SH-SY5Y (cell line): ENCODE measurements at regions not wholly inside any gene's neighbourhood (a gene's known extent, or its start where the extent isn't known, plus 50 kb on each side); places are given as distances from the start of the nearest gene placed in this dataset.

Experiments
- GATA2 ChIP-seq: IDR thresholded peaks from 2 replicates; pipeline ENCODE4 v1.6.1; 2011; ENCODE audit warnings: mild to moderate bottlenecking, low read depth, low read length
- GATA3 ChIP-seq: IDR thresholded peaks from 2 replicates; pipeline ENCODE4 v1.6.1; 2011; ENCODE audit warnings: low read depth, mild to moderate bottlenecking, low read length, moderate library complexity

DNA sequence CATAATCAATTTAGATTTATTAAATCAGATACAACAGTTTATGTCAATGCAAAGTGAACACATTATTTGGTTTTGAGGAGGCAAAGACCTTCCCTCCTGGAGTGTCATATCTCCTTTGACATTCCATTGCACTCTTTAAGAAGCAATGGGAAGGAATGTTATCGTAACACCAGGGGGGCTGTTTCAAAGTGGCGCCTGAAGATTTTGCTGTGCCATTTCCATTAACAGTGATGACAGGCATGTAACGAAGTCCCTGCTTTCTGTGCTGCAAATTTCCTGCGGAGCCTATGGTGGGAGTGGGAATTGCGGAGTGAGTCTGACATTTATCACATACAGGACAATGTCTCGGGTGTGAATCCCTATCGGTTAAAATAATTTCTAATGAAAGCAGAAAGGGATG lies 499.6 kb upstream of the RAB6C start:
- TF ChIP-seq GATA3: no peak
- no peak for TF ChIP-seq GATA2

DNA sequence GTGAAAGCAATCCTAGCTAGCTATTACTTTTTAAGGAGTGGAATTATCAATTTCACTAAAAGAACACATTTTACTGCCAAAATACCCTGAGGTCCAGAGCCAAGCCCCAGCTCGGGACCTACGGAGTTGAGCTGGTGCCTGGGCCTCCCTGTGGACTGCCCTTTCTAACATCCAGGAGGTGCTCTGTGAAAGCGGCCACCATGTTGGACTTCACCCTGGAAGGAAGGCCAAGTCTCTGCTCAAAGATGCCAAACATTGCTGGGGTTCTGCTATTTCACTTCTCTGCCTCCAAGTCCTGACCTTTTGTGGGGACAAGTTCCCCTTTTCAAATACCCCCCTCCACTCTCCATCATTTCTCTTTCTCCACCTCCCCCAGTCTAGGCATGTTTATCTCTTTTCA lies 498.7 kb upstream of the RAB6C start:
- TF ChIP-seq GATA2: no peak
- TF ChIP-seq GATA3: no peak

DNA sequence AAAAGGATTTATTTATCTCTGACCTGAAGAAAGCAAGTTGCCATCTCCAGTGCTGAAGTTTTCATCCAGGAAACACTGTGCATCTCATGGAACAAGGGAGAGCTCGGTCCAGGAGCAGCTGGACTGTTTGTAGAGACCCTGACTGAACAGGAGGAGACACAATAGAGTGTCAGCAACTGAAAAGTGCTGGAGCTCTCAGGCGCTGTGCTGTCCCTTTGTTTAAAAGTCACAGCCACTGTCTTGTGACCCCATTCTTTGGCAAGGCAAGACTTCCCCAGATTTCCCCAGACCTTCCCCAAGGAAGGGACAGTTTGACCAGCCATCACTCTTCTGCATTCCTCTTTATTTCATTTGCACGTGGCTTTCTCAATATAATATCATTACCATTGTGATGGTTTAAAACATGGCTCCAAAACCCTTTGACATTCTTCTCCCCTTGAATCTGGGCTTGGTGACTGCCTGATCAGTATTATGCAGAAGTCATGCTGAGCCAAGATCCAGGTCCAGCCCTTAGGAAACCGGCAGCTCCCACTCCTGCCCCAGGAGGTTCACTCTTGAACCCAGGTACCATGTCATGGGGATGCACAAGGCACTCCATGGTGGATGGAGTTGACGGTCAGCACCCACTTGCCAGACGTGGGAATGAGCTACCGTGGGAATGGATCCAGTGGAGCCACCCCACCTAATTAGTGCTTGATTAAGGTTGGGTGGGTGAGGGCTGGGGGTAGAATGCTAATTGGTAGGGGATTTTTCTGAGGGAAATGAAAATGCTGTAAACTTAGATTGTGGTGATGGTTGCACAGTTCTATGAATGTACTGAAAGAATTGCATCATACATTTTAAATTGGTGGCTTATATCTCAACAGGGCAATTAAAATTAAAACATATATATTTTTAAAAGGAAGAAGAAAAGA lies 497.9 kb upstream of the RAB6C start:
- TF ChIP-seq GATA3 (no peak), GATA2 (no peak)

DNA sequence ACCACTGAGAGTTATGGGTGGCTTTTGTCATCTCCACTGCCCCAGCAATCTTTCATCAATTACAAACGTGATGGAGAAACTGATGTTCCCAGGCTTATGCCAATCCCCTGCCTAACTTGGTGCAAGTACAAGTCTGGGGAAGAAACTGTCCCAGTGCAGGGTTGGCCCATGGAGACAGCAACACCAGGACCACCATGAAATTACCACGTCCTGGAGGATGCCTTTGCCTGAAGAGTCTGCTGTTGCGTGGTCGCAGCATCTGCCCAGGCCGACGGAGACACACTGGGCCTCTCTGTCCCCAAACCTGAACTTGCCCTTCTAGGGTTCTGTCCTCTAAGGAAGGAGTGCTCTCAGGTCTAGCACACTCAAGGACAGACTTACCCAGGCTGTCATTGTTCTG lies 496.8 kb upstream of the RAB6C start:
- TF ChIP-seq GATA2: no peak
- TF ChIP-seq GATA3: no peak

DNA sequence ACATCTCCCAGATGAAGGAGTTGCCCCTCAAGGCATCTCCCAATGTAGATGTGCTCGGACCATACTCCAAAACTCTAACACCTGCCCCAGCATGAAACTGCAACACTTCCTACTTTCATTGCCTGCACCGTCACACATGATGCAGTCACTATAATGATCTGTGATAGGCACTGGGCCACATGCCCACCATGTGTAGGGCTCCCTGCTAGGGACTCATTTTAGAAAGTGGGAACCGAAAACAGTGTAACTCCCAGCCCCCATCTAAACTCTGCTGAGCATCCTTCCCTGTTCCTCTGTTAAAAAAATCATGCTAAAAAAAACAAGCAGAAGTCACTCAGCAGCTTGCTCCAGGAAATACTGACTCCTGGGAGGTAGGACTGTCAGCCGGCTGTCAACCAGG lies 496.1 kb upstream of the RAB6C start:
- TF ChIP-seq GATA3 (no peak), GATA2 (no peak)

DNA sequence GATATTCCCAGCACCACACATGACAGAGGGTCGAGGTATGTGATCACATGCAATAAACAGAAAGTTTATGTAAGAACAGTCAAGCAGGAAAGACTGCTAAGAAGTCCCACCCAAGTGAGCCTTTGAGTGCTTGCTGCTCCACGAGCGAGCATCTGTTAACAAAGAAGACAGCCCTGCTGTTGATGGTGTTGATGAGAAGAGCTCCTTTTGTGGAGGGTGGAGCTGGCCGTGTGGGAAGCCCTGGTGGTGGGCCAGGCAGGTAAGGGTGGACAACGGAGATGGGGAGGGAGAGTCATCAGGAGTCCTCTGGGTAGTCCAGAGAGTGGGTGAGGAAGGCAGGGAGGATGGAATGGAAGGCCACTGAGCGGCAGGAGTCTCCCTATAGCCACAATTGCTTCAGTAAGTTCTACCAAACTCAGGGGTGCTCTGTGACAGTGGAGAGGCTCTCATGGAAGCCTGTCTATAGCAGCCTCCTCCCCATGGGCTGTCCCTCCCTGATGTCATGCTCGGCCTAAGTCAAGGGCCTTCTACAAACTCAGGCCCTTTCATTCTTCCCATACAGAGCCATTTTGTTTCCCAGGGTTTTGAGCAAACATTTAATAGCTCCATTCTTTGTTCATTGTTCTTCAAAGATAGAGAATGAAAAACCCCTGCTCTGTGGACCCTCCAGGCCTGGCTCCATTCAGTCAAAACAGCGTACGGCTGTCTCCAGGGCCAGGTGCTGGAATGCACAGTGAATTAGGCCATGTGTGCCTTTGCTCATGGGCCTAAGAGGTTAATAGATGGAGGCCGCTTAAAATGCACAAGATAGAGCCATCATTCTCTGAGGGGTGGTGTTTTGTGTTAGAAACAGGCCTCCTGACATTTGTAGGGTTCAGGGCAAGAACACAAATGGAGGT lies 494.2 kb upstream of the RAB6C start:
- no peak for TF ChIP-seq GATA2
- no peak for TF ChIP-seq GATA3

DNA sequence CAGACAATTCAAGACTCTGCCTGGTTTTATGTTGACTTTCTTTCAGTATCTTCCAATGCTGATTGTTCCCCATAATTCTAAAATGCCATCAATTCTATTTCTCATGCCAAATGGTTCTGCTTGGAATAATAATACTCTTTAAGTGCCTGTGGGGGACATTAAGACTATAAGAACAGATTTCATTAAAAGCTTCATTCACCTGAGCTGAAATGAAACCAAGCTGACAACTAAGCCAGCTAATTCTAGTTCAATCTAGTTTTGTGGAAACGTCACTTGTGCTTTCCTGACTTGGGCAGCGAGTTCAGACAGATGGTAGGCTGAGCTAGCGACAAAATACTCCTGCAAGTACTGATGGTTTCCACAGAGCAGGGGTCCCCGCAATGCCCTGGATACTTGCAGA lies 491.1 kb upstream of the RAB6C start:
- TF ChIP-seq GATA3: no peak
- no peak for TF ChIP-seq GATA2

DNA sequence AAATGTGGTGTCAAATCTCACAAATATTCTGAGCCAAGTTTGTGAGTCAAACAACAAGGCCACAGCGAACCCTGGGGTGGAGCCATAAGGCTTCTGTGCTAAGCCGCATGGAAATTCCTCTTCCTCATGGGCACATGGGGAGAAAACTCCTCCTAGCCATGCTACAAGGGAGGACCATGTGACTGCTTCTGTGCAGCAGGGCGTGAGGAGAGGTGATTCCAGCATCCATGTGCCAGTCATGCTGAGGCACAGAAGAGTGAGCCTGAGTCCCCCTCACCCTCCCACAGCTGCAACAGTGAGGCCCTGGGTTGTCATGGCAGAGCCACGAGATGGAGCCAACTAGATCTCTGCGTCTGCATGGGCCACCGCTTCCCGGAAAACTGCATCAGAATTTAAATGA lies 488.8 kb upstream of the RAB6C start:
- TF ChIP-seq GATA2 (no peak), GATA3 (no peak)

DNA sequence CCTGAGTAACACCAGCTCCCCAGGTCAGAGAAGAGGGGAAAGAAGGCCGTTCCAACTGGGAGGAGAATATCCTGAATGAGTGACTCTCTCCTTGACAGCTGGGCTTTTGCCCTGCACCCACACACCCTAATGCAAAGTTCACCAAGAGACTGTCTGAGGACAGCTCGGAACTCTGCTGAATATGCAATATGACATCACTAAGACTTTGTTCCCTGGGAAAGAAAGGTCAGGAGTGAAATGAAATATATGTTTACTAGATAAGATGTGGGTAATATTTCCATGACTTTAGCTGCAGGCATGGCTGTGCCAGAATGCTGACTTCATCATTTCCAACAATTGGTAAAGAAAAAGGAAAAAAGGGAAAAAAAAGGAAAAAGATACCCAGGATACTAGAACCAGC lies 488.2 kb upstream of the RAB6C start:
- TF ChIP-seq GATA3 (no peak), GATA2 (no peak)

DNA sequence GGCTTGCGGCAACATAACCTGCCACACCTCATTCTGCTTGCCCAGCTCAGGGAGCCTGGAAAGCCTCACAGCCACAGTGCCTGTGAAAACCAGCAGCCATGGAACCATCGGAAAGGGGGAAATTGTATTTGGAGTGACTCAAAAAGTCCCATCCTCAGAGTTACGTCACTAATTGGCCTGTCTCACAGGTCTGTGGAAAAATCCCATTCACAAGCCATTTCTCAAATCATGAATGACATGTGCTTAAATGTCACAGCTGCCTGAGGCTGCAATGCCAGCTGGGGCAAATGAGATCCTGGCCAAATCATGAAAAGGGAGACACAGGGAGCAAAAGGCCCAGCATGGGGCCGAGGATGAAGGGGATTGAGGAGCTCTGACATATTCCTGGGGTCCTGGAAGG lies 486.9 kb upstream of the RAB6C start:
- TF ChIP-seq GATA3: no peak
- no peak for TF ChIP-seq GATA2

DNA sequence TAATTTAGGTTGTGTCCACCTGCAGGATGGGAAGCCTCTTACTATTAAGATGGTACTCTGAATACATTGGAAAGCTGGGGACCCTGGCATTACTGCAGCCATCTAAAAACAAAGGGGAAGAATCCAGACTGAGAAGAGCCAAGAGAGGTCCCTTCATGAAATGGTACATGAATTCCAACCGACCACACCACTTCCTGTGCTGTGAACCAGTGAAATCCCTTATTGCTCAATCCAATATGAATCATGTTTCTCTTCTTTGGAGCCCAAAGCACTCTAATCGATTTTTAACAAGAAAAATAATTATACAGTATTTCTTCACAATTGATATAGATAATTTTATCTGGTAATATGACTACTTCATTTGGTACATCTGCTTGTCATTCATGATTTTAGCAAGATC lies 479.7 kb upstream of the RAB6C start:
- no peak for TF ChIP-seq GATA2
- TF ChIP-seq GATA3: no peak

DNA sequence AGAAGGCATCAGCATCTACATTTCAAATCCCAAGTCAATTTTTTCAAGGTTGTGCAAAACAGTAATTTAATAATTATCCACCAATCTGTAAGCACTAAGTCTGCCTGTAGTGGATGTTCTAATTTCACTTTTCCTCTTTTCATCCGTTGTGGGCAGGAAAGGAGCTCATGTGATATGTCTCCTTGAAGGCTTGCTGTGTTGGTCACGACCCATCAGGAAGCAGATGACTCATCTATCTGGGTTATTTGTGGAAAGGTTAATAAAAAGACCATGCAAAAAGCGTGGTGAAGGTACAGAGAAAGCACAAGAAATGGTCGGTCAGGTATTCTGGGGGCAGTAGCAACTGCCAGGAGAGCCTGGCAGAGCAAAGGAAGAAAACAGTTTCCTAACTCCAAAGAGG lies 476.7 kb upstream of the RAB6C start:
- TF ChIP-seq GATA2: no peak

DNA sequence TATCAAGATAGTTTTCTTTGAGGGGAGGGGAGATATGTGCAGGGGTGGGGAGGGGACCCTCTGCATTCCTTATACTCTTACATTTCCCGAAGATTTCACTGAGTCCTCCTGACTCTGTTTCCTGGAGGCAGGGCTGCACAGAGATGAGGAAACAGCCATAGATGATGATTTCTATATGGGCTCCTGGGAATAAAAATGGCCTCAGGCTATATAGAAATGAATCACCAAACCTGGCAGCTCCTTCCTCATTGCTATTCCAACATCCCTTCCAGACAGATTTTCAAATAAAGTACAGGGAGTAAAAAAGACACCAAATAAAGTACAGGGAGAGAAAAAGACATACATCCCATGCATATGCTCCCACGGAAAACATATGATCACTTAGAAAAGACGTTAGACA lies 474.8 kb upstream of the RAB6C start:
- TF ChIP-seq GATA2 (no peak), GATA3 (no peak)

DNA sequence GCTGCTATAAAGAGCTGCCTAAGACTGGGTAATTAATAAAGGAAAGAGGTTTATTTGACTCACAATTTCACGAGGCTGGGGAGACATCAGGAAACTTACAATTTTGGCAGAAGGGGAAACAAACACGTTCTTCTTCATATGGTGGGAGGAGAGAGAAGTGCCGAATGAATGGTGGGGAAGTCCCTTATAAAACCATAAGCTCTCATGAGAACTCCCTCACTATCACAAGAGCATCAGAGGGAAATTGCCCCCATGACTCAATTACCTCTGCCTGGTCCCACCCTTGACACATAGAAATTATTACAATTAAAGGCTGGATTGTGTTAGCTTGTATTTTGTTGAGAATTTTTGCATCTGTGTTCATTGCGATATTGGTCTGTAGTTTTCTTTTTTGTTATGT lies 460.5 kb upstream of the RAB6C start:
- TF ChIP-seq GATA3 (no peak), GATA2 (no peak)

DNA sequence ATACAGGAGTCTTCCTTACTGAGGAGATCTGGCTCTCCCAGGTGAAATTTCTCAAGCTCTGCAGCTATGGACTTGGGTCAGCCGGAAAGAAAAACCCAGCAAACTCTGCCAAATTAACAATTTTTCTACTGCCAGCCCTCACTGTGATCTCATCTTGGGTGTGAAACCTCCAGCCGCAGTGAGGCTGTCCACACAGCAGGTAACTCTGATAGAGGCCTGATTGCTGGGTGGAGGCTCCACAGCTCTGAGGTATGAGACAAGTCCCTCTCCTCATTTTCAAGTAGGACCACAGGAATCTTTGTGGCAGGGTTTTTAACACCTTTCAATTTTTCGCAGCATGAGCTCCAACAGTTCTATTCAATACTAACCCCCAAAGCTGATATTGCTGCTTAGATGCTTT lies 430.6 kb upstream of the RAB6C start:
- no peak for TF ChIP-seq GATA2
- TF ChIP-seq GATA3: no peak

DNA sequence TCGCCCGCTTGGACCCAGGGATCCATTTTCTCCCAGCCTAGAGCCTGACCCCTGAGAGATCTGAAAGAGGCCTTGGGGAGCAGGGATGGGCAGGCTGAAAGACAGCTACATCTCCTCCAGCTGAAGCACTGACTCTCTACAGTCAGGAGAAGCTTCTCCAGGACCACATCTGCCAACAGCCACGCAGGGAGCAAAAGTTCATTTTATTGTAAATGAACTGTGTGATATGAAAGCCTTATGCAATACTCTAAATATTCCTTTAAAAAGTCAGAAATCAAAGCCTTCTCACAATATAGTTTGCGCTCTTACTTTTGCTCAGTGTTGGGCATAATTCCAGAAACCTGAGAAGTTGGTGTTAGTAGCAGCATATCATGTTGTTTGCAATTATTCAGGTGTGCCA lies 428.9 kb upstream of the RAB6C start:
- TF ChIP-seq GATA3 (no peak), GATA2 (no peak)

DNA sequence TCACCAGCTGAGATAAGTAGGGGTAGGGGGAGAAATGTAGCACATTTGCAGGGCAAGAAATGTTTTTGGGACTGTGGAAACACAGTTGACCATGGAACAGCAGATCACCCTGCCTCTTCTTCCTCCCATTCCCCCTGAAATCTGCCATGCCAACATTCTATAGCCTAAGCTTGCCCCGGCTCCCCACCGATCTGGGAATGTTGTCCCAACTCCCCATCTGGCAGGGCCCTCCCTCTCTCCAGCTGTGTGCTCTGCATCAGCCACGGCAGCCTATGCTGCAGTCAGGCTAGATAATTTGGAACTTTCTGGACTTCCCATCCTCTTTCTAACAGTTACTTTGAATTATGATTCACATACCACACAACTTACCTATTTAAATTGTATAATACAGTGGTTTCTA lies 425.1 kb upstream of the RAB6C start:
- no peak for TF ChIP-seq GATA3
- TF ChIP-seq GATA2: no peak
